Skin of body (tissue), 1 donor: ENCODE measurements at regions not wholly inside any gene's neighbourhood (a gene's known extent, or its start where the extent isn't known, plus 50 kb on each side); places are given as distances from the start of the nearest gene placed in this dataset.
"Not testable (repeated sequence)": the region's sequence is repeated elsewhere in the genome, so short reads cannot be mapped to it uniquely, and the experiment has no call there.

ENCODE experiments used
- DNase-seq: peaks from one replicate; lab custom pipeline; 2025; lab: John Stamatoyannopoulos, UW

GRCh38 chr6:167392631-167393316, 67.9 kb downstream of the TTLL2 start:
- DNase-seq, result no peak

GRCh38 chr6:167393731-167394130, 68.8 kb downstream of the TTLL2 start:
- no peak for DNase-seq

- DNase-seq, result no peak
Measured at GRCh38 chr6:167394339-167394738, 69.5 kb downstream of the TTLL2 start.

GRCh38 chr6:167394820-167395219, 69.9 kb downstream of the TTLL2 start:
- no peak for DNase-seq

GRCh38 chr6:167396068-167396658, 71.3 kb downstream of the TTLL2 start:
- DNase-seq, result no peak

GRCh38 chr6:167396659-167397490, 72.0 kb downstream of the TTLL2 start:
- no peak for DNase-seq

GRCh38 chr6:167397712-167398111, 72.8 kb downstream of the TTLL2 start:
- no peak for DNase-seq

GRCh38 chr6:167398214-167399050, 73.5 kb downstream of the TTLL2 start:
- no peak for DNase-seq

GRCh38 chr6:167399051-167399387, 74.1 kb downstream of the TTLL2 start:
- DNase-seq, result no peak

GRCh38 chr6:167399599-167399998, 74.7 kb downstream of the TTLL2 start:
- DNase-seq, result no peak

GRCh38 chr6:167400482-167401138, 75.7 kb downstream of the TTLL2 start:
- DNase-seq, result no peak

GRCh38 chr6:167401525-167402194, 76.8 kb downstream of the TTLL2 start:
- no peak for DNase-seq

GRCh38 chr6:167402195-167402686, 77.4 kb downstream of the TTLL2 start:
- no peak for DNase-seq

GRCh38 chr6:167403427-167403826, 78.5 kb downstream of the TTLL2 start:
- DNase-seq, result no peak

GRCh38 chr6:167404385-167405049, 79.6 kb downstream of the TTLL2 start:
- DNase-seq, result no peak

GRCh38 chr6:167405778-167406532, 81.1 kb downstream of the TTLL2 start:
- no peak for DNase-seq

- DNase-seq, result not testable (repeated sequence)
Measured at GRCh38 chr6:167406533-167407238, 81.8 kb downstream of the TTLL2 start.
